GM20431 (cell line): ENCODE measurements at regions not wholly inside any gene's neighbourhood (a gene's known extent, or its start where the extent isn't known, plus 50 kb on each side); places are given as distances from the start of the nearest gene placed in this dataset.
"Not testable (repeated sequence)": the region's sequence is repeated elsewhere in the genome, so short reads cannot be mapped to it uniquely, and the experiment has no call there.

Experiments used
- in situ Hi-C: fragments of 300-500 bp; cut with MseI, MboI; formaldehyde crosslinking; loops from one replicate; pipeline ENCODE4 v1.15.0; 2020; ENCODE audit warnings: low sequenced_read_pairs; ENCODE audit not compliant: unreplicated experiment

GRCh38 chr2:226544596-226545210 lies 254.9 kb downstream of the IRS1 start:
- in situ Hi-C loops = no loop called here

- in situ Hi-C loops = no loop called here
Observed at GRCh38 chr2:226540204-226540994, 259.2 kb downstream of the IRS1 start.

DNA sequence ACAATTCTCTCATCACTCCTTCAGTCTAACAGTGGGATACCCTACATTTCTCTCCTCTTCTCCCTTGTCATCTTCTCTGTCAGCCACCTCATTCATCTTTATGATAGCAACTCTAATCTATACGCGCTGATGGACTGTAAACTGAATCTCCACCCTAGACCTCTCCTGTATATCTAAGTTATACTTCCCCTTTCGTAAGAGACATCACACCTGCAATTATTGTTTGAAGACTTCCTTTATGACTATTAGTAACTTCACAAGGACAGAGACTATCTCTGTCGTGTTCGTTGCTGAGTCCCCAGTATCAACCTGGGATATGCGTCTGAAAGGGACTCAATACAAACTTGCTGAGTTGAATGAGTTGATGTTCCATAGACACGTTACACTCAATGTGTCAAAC lies 263.2 kb downstream of the IRS1 start:
- in situ Hi-C loops = no loop called here

DNA sequence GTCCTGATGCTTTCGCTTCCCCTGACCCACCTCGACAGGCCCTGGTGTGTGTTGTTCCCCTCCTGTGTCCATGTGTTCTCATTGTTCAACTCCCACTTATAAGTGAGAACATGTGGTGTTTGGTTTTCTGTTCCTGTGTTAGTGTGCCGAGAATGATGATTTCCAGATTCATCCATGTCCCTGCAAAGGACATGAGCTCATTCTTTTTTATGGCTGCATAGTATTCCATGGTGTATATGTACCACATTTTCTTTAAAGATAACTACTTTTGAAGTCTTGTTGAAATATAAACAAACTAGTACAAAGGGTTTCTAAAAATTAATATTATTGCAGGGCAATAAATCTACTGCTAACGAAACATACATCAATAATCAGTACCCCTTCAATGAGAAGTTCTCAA lies 266.6 kb downstream of the IRS1 start:
- in situ Hi-C loops = not testable (repeated sequence)

DNA sequence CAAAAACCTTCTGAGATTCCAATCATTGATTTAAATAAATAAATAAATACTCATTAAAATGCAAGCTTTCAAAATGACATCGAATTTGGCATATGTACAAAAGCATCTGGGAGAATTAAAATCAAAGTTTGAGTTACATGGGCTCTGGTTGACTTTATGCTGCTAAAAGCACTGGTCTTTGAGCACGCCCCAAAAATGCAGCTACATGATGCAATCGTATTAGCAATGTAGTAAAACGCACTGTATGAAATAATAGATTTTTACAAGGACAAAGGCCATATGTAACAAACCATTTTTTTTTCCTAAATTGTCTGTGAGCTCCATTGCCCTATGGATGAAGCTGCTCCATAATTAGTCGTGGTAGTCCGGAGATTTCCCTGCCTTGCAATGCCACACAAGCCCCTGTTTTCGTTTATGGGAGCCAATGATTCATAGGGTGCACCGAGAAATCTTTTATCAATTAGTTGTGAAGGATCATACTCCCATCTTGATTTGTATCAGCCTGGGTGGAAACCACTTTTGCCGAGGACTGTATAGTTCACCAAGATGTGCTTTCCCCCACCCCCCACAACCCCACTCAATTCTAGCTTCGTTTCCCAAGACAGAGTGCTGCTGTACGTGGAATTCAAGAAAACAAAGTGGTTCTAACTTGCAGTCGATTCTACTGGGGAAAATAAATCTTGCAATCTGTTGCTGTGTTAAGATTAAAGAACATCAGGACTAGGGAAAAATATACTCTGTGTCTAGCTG lies 268.4 kb downstream of the IRS1 start:
- in situ Hi-C loops = no loop called here

GRCh38 chr2:226529556-226529955 lies 270.1 kb downstream of the IRS1 start:
- in situ Hi-C loops = no loop called here

DNA sequence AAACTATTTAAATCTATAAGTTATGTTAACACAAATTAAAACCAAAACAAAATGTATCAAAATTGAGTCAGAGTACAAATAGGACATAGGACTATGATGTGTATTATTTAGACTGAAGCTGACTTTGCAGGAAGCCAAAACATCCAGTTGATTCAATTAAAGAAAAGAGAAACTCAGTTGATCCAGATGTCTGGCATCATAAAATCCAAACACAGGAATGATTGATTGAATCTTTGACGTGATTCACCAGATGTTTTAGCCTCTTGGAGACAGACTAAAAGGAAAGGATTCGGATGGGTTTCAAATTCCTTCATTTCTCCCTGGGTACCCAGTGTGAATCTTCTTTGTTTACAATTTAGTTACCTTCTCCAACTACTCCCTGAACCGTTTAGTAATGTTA lies 272.9 kb downstream of the IRS1 start:
- in situ Hi-C loops = no loop called here

DNA sequence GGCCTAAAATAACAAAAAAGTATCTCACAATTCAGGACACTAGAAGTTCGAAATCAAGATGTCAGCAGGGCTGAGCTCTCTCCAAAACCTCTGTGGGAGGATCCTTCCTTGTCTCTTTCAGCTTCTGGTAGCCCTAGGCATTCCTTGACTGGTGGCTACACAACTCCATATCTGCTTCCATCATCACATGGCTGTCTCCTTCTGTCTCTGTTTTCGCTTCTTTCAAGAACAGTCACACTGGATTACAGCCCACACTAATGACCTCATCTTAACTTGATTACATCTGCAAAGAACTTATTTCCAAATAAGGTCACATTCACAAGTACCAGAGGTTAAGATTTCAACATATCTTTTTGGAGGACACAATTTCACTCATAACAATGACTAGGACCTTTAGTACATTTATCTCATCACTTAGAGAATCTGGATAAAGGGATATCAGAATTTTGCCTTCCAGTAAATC lies 275.2 kb downstream of the IRS1 start:
- in situ Hi-C loops = no loop called here

DNA sequence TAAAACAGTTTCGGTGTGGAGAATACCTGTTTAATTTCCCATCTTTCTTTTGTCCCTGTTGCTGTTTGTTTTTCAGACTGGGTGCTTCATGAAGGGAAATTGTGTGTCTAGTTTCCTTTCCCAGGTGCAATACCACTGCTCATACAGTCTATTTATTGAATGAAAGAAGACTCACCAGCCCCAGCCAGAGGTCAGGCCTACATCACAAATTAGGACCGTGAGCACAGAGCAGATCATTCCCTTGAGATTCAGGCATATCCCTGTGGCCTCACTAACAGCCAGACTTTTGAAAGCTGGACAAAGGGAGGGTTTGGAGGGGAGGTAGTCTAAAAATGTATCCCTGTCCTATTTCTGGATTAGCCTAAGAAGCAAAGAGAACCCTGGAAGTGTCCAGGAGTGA lies 278.9 kb downstream of the IRS1 start:
- in situ Hi-C loops = no loop called here

- in situ Hi-C loops = no loop called here
Observed at GRCh38 chr2:226515344-226516055, 284.1 kb downstream of the IRS1 start.

DNA sequence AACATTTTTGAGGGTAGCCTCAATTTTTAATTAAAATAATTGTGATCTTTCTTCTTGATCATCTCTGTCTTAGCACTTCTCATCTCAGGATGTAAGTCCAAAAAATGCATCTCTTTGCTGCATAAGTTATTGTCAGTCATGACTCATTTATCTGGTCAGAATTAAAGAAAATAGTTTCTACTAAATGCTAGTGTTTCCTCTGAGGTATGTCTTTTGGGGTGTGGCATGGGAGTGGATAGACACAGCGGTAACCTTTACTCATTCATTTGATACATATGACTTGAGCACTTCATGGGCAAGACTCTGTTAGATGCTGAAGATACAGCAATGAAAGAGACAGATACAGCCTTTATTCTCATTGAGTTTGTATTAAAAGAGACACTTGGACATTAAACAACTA lies 284.7 kb downstream of the IRS1 start:
- in situ Hi-C loops = no loop called here

GRCh38 chr2:226511311-226511710 lies 288.3 kb downstream of the IRS1 start:
- in situ Hi-C loops = no loop called here

DNA sequence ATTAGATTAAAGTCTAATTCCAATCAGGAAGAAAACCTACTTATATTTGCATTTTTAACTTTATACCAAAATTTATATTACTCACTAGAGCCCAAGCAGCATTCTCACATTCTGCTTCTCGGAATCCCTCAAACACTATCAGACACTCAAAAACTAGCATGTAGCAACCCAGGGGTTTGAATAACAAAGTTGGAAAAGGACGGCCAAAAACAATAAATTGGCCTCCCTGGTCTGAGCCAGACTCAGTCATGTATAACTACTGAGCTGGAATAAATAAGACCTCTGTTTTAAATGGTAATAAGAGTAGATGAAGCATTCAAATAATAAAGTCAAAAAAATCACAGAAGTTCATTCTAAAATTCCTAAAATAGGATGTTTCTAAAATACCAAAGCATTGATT lies 290.9 kb downstream of the IRS1 start:
- in situ Hi-C loops = no loop called here

DNA sequence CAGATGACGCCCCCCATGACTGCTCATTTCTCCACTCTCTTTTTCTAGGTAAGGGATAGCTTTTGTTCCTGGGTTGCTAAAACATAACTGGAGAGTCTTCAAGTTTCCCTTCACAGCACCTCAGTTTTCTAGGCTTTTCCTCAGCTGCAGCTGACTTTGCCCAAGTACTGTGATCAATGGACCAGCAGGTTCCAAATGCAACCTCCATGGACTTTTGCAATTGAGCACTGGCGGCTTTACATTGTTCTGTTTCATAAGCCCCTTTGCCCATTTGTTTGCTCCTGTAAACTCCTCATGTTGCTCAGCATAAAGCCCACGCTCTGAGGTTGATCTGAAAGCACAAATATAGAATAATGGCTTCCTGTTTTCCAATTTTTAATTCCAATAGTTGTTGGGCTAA lies 291.6 kb downstream of the IRS1 start:
- in situ Hi-C loops = no loop called here

DNA sequence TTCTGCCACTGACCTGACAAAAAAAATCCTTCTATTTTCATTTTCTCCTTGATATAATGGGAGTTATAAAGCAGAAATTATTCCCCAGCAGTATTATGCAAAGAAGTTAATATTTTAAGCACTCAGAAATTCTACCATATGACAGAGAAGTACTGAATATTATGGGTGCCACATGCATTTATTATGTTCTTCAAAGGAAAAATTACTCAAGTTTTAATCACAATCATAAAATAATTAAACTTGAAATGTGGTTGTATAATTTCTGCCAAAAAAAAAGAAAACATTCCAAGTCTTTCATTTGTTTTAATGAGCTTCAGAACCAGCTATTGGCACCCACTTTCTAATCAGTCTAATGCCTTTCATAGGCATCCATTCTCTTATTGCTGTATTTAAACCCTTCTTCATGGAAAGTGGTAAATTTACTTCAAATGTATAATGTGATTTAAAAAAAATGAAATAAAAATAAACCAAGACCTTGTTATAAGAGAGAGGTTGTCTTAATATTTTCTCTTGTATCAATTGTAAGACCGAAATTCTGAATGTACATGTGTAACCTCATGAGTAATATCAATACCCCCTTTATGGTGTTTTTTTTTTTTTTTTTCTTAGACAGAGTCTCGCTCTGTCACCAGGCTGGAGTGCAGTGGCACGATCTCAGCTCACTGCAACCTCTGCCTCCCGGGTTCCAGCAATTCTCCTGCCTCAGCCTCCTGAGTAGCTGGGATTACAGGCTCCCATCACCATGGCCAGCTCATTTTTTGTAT lies 302.3 kb downstream of the IRS1 start:
- in situ Hi-C loops = no loop called here

- in situ Hi-C loops = no loop called here
Observed at GRCh38 chr2:226496273-226496550, 303.4 kb downstream of the IRS1 start.

- in situ Hi-C loops = no loop called here
Observed at GRCh38 chr2:226495466-226496272, 304.0 kb downstream of the IRS1 start.

- in situ Hi-C loops = no loop called here
Observed at GRCh38 chr2:226491112-226491511, 308.5 kb downstream of the IRS1 start.
